Progenitor cell of endocrine pancreas (in vitro differentiated cells): ENCODE measurements at regions not wholly inside any gene's neighbourhood (a gene's known extent, or its start where the extent isn't known, plus 50 kb on each side); places are given as distances from the start of the nearest gene placed in this dataset.

ENCODE experiments used
- DNase-seq: peaks from one replicate; pipeline ENCODE4 v3.0.0; 2021; ENCODE audit warnings: low spot score; ENCODE audit not compliant: unreplicated experiment
- H3K27ac Mint-ChIP-seq: 2 replicates; pipeline ENCODE4 v1.8.0; 2021; ENCODE audit warnings: mild to moderate bottlenecking, moderate library complexity, mixed read lengths
- H3K27me3 Mint-ChIP-seq: 2 replicates; pipeline ENCODE4 v1.8.0; 2021; ENCODE audit warnings: mixed read lengths
- H3K36me3 Mint-ChIP-seq: 2 replicates; pipeline ENCODE4 v1.8.0; 2022; ENCODE audit warnings: mixed read lengths; ENCODE audit not compliant: insufficient read depth
- H3K4me1 Mint-ChIP-seq: 2 replicates; pipeline ENCODE4 v1.8.0; 2021; ENCODE audit warnings: low read depth, mixed read lengths
- H3K4me3 Mint-ChIP-seq: 2 replicates; pipeline ENCODE4 v1.8.0; 2021; ENCODE audit warnings: low read depth, mild to moderate bottlenecking, moderate library complexity, mixed read lengths
- H3K9me3 Mint-ChIP-seq: 2 replicates; pipeline ENCODE4 v1.8.0; 2021; ENCODE audit warnings: low read depth, mixed read lengths
- TF ChIP-seq, protein P1 (sequence below): fragments of 200-600 bp; sonication (generic); IDR thresholded peaks from one replicate; pipeline ENCODE4 v1.5.0; 2021; ENCODE audit warnings: antibody characterized with exemption, mild to moderate bottlenecking; ENCODE audit not compliant: unreplicated experiment

DNA sequence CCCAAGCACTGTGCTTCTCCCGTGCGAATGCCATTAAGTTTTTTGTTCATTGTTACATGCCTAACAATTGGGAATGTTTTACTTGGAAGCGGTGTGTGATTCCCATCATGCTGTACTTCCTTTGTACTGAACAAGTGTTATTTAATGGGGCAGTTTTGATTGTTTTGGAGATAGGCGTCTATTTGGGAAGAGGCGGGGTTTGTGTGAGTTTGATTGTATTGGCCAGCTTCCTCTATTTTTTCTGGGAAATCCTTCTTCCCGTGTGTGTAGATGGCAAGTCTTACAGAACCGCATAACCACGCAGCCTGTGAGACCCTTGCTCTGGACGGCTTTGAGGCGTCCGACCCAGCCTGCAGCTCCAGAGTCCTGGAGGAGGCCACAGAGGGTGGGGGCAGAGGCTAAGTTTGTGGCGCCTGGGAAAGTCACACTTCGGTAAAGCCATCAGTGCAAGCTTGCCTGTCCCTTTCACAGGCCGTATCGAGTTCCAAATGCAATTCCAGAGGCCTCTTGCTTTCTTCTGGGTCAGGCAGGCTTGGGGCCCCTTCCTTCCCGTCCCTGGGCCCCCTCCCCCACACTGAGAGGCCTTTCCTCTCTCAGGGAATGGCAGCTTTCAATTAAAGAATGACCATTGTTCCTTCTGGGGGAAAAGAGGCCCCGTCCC, 210.3 kb downstream of the TOMM20 start:
- Mint-ChIP-seq H3K27ac (peak overlapping the region; percentile 89), H3K36me3 (no peaks in the 10 kb centered on the region)
- no peak for DNase-seq

DNA sequence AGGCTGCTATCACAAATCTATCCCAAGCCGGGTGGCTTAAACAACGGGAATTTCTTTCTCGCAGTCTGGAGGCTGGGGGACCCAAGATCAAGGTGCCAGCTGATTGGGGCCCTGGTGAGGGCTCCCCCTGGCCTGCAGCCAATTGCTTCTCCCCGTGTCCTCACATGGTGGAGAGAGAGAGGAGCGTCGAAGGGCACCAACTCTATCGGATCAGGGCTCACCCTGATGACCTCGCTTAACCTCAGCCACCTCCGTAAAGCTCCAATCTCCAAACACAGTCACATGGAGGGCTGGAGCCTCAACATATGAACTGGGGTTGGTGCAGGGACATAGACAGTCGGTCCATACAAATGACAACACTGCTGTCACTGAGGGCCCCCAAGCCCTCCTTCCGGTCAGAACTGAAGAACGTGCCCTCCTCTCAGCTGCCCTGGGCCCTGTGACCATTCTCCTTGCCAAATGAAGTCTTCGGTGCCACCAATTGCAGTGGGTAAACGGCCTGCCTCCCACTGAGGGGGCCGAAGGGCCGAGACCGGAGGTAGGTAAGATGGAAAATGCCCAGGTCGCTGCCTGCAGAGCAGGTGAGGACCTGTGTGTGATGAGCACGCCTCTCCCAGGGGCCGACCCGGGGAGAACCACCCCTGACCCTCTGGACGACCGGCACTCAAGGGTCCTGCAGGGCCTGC, 211.0 kb downstream of the TOMM20 start:
- Mint-ChIP-seq H3K36me3 (no peaks in the 10 kb centered on the region), H3K27ac (peak overlapping the region; percentile 46), H3K27me3 (no peaks in the 10 kb centered on the region), H3K9me3 (no peaks in the 10 kb centered on the region), H3K4me3 (no peak overlapping the region), H3K4me1 (peaks cover 31% of the 10 kb centered on the region)
- no peak for DNase-seq
- TF ChIP-seq, protein P1, sequence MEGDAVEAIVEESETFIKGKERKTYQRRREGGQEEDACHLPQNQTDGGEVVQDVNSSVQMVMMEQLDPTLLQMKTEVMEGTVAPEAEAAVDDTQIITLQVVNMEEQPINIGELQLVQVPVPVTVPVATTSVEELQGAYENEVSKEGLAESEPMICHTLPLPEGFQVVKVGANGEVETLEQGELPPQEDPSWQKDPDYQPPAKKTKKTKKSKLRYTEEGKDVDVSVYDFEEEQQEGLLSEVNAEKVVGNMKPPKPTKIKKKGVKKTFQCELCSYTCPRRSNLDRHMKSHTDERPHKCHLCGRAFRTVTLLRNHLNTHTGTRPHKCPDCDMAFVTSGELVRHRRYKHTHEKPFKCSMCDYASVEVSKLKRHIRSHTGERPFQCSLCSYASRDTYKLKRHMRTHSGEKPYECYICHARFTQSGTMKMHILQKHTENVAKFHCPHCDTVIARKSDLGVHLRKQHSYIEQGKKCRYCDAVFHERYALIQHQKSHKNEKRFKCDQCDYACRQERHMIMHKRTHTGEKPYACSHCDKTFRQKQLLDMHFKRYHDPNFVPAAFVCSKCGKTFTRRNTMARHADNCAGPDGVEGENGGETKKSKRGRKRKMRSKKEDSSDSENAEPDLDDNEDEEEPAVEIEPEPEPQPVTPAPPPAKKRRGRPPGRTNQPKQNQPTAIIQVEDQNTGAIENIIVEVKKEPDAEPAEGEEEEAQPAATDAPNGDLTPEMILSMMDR, result no peak

More for the DNA sequence above, 210.3 kb downstream of the TOMM20 start:
- H3K9me3 Mint-ChIP-seq, result no peaks in the 10 kb centered on the region
- TF ChIP-seq, protein P1, result no peak
- peaks cover 26% of the 10 kb centered on the region for H3K4me1 Mint-ChIP-seq
- H3K4me3 Mint-ChIP-seq, result no peak overlapping the region
- H3K27me3 Mint-ChIP-seq, result no peaks in the 10 kb centered on the region

DNA sequence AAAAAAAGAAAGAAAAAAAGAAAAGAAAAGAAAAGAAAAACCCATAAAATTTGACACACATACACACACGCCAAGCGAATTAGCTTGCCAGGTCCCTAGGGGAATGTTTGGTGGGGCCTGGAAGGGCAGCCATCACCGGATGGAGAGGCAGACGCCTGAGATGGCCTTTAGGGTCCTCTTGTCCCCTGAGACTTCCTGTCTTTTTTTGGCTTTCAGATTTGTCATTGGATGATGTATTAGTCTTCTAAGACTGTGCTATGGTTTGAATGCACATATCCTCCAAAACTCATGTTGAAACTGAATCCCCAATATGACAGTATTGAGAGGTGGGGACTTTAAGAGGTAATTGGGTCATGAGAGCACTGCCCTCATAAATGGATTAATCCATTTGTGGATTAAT, 211.8 kb downstream of the TOMM20 start:
- H3K9me3 Mint-ChIP-seq, result no peaks in the 10 kb centered on the region
- H3K36me3 Mint-ChIP-seq, result no peaks in the 10 kb centered on the region
- no peak overlapping the region for H3K4me3 Mint-ChIP-seq
- DNase-seq, result no peak
- no peak overlapping the region for H3K27ac Mint-ChIP-seq
- H3K4me1 Mint-ChIP-seq, result peaks cover 37% of the 10 kb centered on the region
- H3K27me3 Mint-ChIP-seq, result no peaks in the 10 kb centered on the region
- TF ChIP-seq, protein P1, result no peak

DNA sequence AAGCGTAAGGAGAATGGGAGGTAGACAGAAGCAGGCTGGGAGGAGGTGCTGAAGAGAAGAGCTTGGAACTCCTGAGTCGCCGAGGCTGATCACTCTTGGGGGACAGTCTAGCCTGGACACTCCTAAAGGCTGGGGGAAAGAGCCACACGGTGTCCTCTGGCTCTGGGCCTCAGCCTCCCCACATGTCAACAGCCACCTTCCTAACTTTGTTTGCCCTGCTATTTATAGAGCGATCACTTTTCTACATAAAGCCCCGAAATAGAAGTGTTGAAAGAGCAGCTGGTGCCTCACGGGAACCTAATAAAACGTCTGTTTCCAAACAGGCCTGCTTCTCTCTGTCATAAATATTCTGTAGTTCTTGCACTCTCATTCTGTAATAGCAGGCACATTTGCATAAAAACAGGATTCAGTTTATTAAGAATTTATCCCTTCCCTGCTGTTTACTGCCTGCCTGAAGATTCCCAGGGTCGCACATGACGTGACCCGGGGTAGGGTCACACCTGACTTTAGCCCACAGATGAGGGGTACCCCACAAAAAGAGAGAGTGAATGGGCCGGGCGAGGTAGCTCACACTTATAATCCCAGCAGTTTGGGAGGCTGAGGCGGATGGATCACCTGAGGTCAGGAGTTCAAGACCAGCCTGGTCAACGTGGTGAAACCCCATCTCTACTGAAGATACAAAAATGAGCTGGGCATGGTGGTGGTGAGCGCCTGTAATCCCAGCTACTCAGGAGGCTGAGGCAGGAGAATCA, 212.5 kb downstream of the TOMM20 start:
- H3K4me1 Mint-ChIP-seq, result peaks cover 39% of the 10 kb centered on the region
- H3K9me3 Mint-ChIP-seq, result no peaks in the 10 kb centered on the region
- TF ChIP-seq, protein P1, result no peak
- H3K27ac Mint-ChIP-seq, result peak overlapping the region; percentile 26
- no peak for DNase-seq
- no peak overlapping the region for H3K4me3 Mint-ChIP-seq
- no peaks in the 10 kb centered on the region for H3K36me3 Mint-ChIP-seq
- no peaks in the 10 kb centered on the region for H3K27me3 Mint-ChIP-seq

DNA sequence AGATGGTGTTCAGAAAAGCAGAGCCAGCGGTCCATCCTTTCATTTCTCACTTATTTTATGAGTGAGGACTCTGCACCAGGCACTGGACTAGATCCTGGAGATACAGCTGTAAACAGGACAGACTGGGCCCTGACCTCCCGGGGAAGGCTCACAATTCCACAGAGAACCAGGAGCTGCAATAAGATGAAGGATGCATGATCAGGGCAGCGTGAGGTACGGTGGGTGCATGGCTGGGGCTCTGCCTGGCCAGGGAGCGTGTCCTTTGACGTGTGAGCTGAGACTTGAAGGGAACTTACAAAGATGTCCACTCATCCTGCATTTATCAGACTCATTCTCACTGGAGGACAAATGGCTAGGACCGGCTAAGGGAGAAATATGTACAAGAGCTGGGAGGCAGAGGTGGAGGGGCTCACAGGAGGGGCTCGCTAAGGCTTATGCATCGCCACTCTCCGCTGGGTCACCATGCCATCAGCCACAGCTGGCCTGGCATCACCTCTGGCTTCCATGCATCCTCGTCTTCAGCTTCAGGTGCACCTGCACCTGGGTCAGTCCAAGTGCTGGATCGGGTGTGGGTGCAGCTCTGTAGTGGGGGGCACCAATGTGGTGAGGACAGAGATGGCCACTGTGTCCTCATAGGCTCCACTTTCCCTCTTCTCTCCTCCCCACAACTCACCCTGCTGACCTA, 213.9 kb downstream of the TOMM20 start:
- Mint-ChIP-seq H3K4me1 (peaks cover 39% of the 10 kb centered on the region), H3K9me3 (no peaks in the 10 kb centered on the region), H3K27me3 (no peaks in the 10 kb centered on the region), H3K4me3 (no peak overlapping the region), H3K36me3 (no peaks in the 10 kb centered on the region), H3K27ac (no peak overlapping the region)
- TF ChIP-seq, protein P1, result no peak
- DNase-seq, result no peak
